ENCODE measurements at regions not wholly inside any gene's neighbourhood (a gene's known extent, or its start where the extent isn't known, plus 50 kb on each side); places are given as distances from the start of the nearest gene placed in this dataset.

DNA sequence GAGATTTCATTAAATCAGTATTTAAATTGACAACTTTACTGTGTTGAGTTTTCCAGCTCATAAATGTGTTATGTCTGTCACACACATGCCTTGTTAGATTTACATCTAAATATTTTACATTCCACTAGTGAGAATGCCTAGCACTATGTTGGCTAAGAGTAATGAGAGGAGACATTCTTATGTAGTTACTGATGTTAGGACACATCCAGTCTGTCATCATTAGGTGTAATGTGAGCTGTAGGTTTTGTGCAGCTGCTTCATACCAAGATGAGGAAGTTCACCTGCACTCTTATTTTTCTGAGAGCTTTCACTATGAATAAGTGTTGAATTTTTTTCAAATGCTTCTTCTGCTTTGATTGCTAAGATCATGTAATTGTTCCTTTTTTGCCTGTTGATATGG lies 218.0 kb upstream of the IGFBP3 start:
- no peak overlapping the region for H4K91ac ChIP-seq (replicated peaks; ENCODE audit: insufficient read length, low read length)
- H3K79me2 ChIP-seq (ENCODE audit: control insufficient read depth in 1 of 2, insufficient read depth in 2 of 2, low read length in 2 of 2), result no peaks in the 10 kb centered on the region
- H2BK120ac ChIP-seq (replicated peaks; ENCODE audit: low read depth, low read length), result no peak overlapping the region
- no peak overlapping the region for H2AK5ac ChIP-seq (ENCODE audit: low read depth, low read length)
- H3K23ac ChIP-seq (ENCODE audit: insufficient read length), result no peak overlapping the region
- H4K5ac ChIP-seq (ENCODE audit: insufficient read length, low read depth, low read length), result no peak overlapping the region
- no peaks in the 10 kb centered on the region for H3K27me3 ChIP-seq (replicated peaks in 1 of 4; ENCODE audit: control insufficient read depth in 3 of 4, extremely low read depth in 1 of 4, insufficient read depth in 3 of 4, low read length in 3 of 4)
- H3K4ac ChIP-seq (replicated peaks; ENCODE audit: insufficient read length, low read depth, low read length), result no peak overlapping the region
- no peaks in the 10 kb centered on the region for H3K79me1 ChIP-seq (ENCODE audit: low read depth, low read length)
- no peak overlapping the region for H3K4me3 ChIP-seq (ENCODE audit: extremely low read depth in 1 of 4, insufficient read depth in 2 of 4, low read depth in 3 of 4, low read length in 4 of 4)
- no peaks in the 10 kb centered on the region; the same call in 1 of the 2 replicates for H3K23me2 ChIP-seq (ENCODE audit: low read depth, low read length)
- H3K9ac ChIP-seq (replicated peaks in 1 of 4; ENCODE audit: extremely low read depth in 1 of 4, low read depth in 3 of 4, low read length in 3 of 4), result no peak overlapping the region
- FAIRE-seq, result no peak
- CTCF ChIA-PET (ENCODE audit: partially characterized antibody), result interaction anchor here (0.8 to 2.1 kb wide), 5 partner anchors 9 to 265 kb away, joined by 3 to 17 read pairs (median 7); partner anchors contain the start of gene IGFBP3
- H3K18ac ChIP-seq (ENCODE audit: extremely low read depth, low read length), result no peak overlapping the region
- no peak overlapping the region for H2BK12ac ChIP-seq (ENCODE audit: low read depth, low read length)
- POLR2A ChIA-PET (ENCODE audit: partially characterized antibody), result no interaction called here
- H3K36me3 ChIP-seq (ENCODE audit: control insufficient read depth in 2 of 4, insufficient read depth in 4 of 4, low read length in 3 of 4), result no peaks in the 10 kb centered on the region
- H4K20me1 ChIP-seq (replicated peaks in 1 of 2; ENCODE audit: control insufficient read depth in 1 of 2, insufficient read depth in 2 of 2, low read length in 2 of 2), result no peaks in the 10 kb centered on the region
- no peak for TF ChIP-seq SIRT6 (IDR thresholded peaks at IDR 0.05; ENCODE audit: low read length)
- no peak for TF ChIP-seq TBP (IDR thresholded peaks at IDR 0.05; ENCODE audit: low read depth, low read length)
- TF ChIP-seq CBX5 (IDR thresholded peaks at IDR 0.05; ENCODE audit: low read depth, low read length), result no peak
- no peak for TF ChIP-seq SIX5 (IDR thresholded peaks at IDR 0.05; ENCODE audit: low read depth, low read length)
- no peak for TF ChIP-seq BCL11A (IDR thresholded peaks at IDR 0.05; ENCODE audit: low read depth in 2 of 2, low read length in 2 of 2)
- TF ChIP-seq ASH2L (IDR thresholded peaks at IDR 0.05; ENCODE audit: low read length), result no peak
- TF ChIP-seq JUND (IDR thresholded peaks at IDR 0.05; ENCODE audit: low read length), result no peak
- TF ChIP-seq GABPA (IDR thresholded peaks at IDR 0.05; ENCODE audit: borderline replicate concordance, insufficient read depth, low read length), result no peak
- TF ChIP-seq ZNF274 (IDR thresholded peaks at IDR 0.05; ENCODE audit: borderline replicate concordance, extremely low read depth, low read length), result no peak
- no peak for TF ChIP-seq CHD1 (IDR thresholded peaks at IDR 0.05; ENCODE audit: low read depth, low read length)
- no peak overlapping the region for H3K27ac ChIP-seq (ENCODE audit: low read depth, low read length)
- H3K56ac ChIP-seq (replicated peaks; ENCODE audit: insufficient read length, low read depth, low read length), result no peak overlapping the region
- no peaks in the 10 kb centered on the region for H3K4me1 ChIP-seq (replicated peaks in 1 of 4; ENCODE audit: control insufficient read depth in 3 of 4, insufficient read depth in 4 of 4, low read length in 3 of 4)
- no peak overlapping the region for H2BK15ac ChIP-seq (ENCODE audit: low read length)
- no peak overlapping the region for H2BK20ac ChIP-seq (ENCODE audit: low read length)
- H4K8ac ChIP-seq (ENCODE audit: extremely low read depth, insufficient read depth, low read length), result no peak overlapping the region
- no peak for DNase-seq (ENCODE audit: low read depth in 1 of 2, low spot score in 2 of 2)
- no peak overlapping the region for H2AFZ ChIP-seq (ENCODE audit: low read length)
- no peak overlapping the region for H3K4me2 ChIP-seq (ENCODE audit: insufficient read depth in 1 of 2, low read depth in 2 of 2, low read length in 2 of 2)
- H2BK5ac ChIP-seq (ENCODE audit: low read depth, low read length), result no peak overlapping the region
- H3K14ac ChIP-seq (ENCODE audit: insufficient read length), result no peak overlapping the region
- no peaks in the 10 kb centered on the region for H3K9me3 ChIP-seq (ENCODE audit: insufficient read depth in 2 of 2, low read depth in 1 of 2, low read length in 1 of 2)

Data from H1 (cell line).